Peyer's patch (tissue), 4 donors: ENCODE measurements at regions not wholly inside any gene's neighbourhood (a gene's known extent, or its start where the extent isn't known, plus 50 kb on each side); places are given as distances from the start of the nearest gene placed in this dataset.

Experiments
- POLR2A ChIP-seq, 2 donors: fragments of 450-650 bp; IDR thresholded peaks; one replicate each; pipeline ENCODE4 v1.5.1; 2017; ENCODE audit warnings: antibody characterized with exemption in 2 of 2, mild to moderate bottlenecking in 2 of 2, moderate library complexity in 2 of 2
- TF ChIP-seq, protein P1 (sequence below), 6 experiments: fragments of 450-650 bp in 4 of 6; fragments of 200-600 bp in 2 of 6; sonication (generic) in 1 of 6; IDR thresholded peaks; one replicate each; pipeline ENCODE4 v1.5.1; 2017 to 2019; ENCODE audit warnings: antibody characterized with exemption in 6 of 6, mild to moderate bottlenecking in 3 of 6, moderate library complexity in 1 of 6

GRCh38 chr2:43103093-43103404, 123.4 kb downstream of the ZFP36L2 start:
- TF ChIP-seq, protein P1, sequence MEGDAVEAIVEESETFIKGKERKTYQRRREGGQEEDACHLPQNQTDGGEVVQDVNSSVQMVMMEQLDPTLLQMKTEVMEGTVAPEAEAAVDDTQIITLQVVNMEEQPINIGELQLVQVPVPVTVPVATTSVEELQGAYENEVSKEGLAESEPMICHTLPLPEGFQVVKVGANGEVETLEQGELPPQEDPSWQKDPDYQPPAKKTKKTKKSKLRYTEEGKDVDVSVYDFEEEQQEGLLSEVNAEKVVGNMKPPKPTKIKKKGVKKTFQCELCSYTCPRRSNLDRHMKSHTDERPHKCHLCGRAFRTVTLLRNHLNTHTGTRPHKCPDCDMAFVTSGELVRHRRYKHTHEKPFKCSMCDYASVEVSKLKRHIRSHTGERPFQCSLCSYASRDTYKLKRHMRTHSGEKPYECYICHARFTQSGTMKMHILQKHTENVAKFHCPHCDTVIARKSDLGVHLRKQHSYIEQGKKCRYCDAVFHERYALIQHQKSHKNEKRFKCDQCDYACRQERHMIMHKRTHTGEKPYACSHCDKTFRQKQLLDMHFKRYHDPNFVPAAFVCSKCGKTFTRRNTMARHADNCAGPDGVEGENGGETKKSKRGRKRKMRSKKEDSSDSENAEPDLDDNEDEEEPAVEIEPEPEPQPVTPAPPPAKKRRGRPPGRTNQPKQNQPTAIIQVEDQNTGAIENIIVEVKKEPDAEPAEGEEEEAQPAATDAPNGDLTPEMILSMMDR (IDR thresholded peaks at IDR 0.05) = no peak
- no peak for TF ChIP-seq POLR2A (IDR thresholded peaks at IDR 0.05)
